ENCODE measurements at regions not wholly inside any gene's neighbourhood (a gene's known extent, or its start where the extent isn't known, plus 50 kb on each side); places are given as distances from the start of the nearest gene placed in this dataset.

GRCh38 chr14:51573607-51574006 is 78.1 kb upstream of the FRMD6 start:
- Histone ChIP-seq H3K4me3 (ENCODE audit: low read depth, low read length) (no peak overlapping the region), H3K27me3 (no peaks in the 10 kb centered on the region), H3K9me3 (no peaks in the 10 kb centered on the region), H3K4me1 (no peaks in the 10 kb centered on the region), H3K36me3 (no peaks in the 10 kb centered on the region)
- no peak for TF ChIP-seq CTCF (IDR thresholded peaks at IDR 0.05; ENCODE audit: low read depth, low read length)
- no peak for DNase-seq

GRCh38 chr14:51574009-51574408 is 77.7 kb upstream of the FRMD6 start:
- H3K4me1 ChIP-seq, result no peaks in the 10 kb centered on the region
- H3K36me3 ChIP-seq, result no peaks in the 10 kb centered on the region
- no peak for TF ChIP-seq CTCF (IDR thresholded peaks at IDR 0.05; ENCODE audit: low read depth, low read length)
- no peak overlapping the region for H3K4me3 ChIP-seq (ENCODE audit: low read depth, low read length)
- DNase-seq, result no peak
- no peaks in the 10 kb centered on the region for H3K27me3 ChIP-seq
- H3K9me3 ChIP-seq, result no peaks in the 10 kb centered on the region

GRCh38 chr14:51575349-51576116 is 76.2 kb upstream of the FRMD6 start:
- Histone ChIP-seq H3K9me3 (no peaks in the 10 kb centered on the region), H3K4me1 (no peaks in the 10 kb centered on the region), H3K27me3 (no peaks in the 10 kb centered on the region), H3K4me3 (ENCODE audit: low read depth, low read length) (no peak overlapping the region), H3K36me3 (no peaks in the 10 kb centered on the region)
- TF ChIP-seq CTCF (IDR thresholded peaks at IDR 0.05; ENCODE audit: low read depth, low read length), result no peak
- DNase-seq, result no peak

GRCh38 chr14:51576117-51576430 is 75.6 kb upstream of the FRMD6 start:
- Histone ChIP-seq H3K27me3 (no peaks in the 10 kb centered on the region), H3K36me3 (no peaks in the 10 kb centered on the region), H3K9me3 (no peaks in the 10 kb centered on the region), H3K4me1 (no peaks in the 10 kb centered on the region), H3K4me3 (ENCODE audit: low read depth, low read length) (no peak overlapping the region)
- TF ChIP-seq CTCF (IDR thresholded peaks at IDR 0.05; ENCODE audit: low read depth, low read length), result no peak
- no peak for DNase-seq

GRCh38 chr14:51576879-51577278 is 74.8 kb upstream of the FRMD6 start:
- TF ChIP-seq CTCF (IDR thresholded peaks at IDR 0.05; ENCODE audit: low read depth, low read length), result no peak
- no peaks in the 10 kb centered on the region for H3K36me3 ChIP-seq
- H3K9me3 ChIP-seq, result no peaks in the 10 kb centered on the region
- H3K4me1 ChIP-seq, result no peaks in the 10 kb centered on the region
- no peak for DNase-seq
- no peaks in the 10 kb centered on the region for H3K27me3 ChIP-seq
- H3K4me3 ChIP-seq (ENCODE audit: low read depth, low read length), result no peak overlapping the region

GRCh38 chr14:51578853-51579252 is 72.9 kb upstream of the FRMD6 start:
- no peaks in the 10 kb centered on the region for H3K4me1 ChIP-seq
- no peak for DNase-seq

More at GRCh38 chr14:51578853-51579252, 72.9 kb upstream of the FRMD6 start:
- TF ChIP-seq CTCF (IDR thresholded peaks at IDR 0.05; ENCODE audit: low read depth, low read length), result no peak
- Histone ChIP-seq H3K27me3 (no peaks in the 10 kb centered on the region), H3K4me3 (ENCODE audit: low read depth, low read length) (no peak overlapping the region), H3K9me3 (no peaks in the 10 kb centered on the region), H3K36me3 (no peaks in the 10 kb centered on the region)

All from BE2C (cell line).